K562 (cell line): ENCODE measurements at regions not wholly inside any gene's neighbourhood (a gene's known extent, or its start where the extent isn't known, plus 50 kb on each side); places are given as distances from the start of the nearest gene placed in this dataset.

ENCODE experiments used
- ATF1 ChIP-seq, 2 experiments: fragments of 450-650 bp in 1 of 2; IDR thresholded peaks; 2 replicates each; pipeline ENCODE4 v1.6.1; 2016; ENCODE audit warnings: missing compliant biosample characterization in 1 of 2, missing genetic modification characterization in 1 of 2
- BCL6 ChIP-seq: fragments of 250-450 bp; sonication (Bioruptor Pico); IDR thresholded peaks from 2 replicates; pipeline ENCODE4 v1.4.0; 2020
- CXXC5 ChIP-seq: fragments of 250-450 bp; sonication (Bioruptor Pico); IDR thresholded peaks from 2 replicates; pipeline ENCODE4 v1.8.0; 2022; ENCODE audit warnings: inconsistent platforms, mild to moderate bottlenecking, moderate library complexity
- KLF6 ChIP-seq: fragments of 250-450 bp; sonication (Bioruptor Pico); IDR thresholded peaks from 2 replicates; pipeline ENCODE4 v1.4.0; 2020; ENCODE audit warnings: mild to moderate bottlenecking, moderate library complexity, borderline replicate concordance
- MEIS2 ChIP-seq: fragments of 450-650 bp; IDR thresholded peaks from 2 replicates; pipeline ENCODE4 v1.6.1; 2014; ENCODE audit warnings: mild to moderate bottlenecking; ENCODE audit not compliant: partially characterized antibody
- MYNN ChIP-seq, 2 experiments: sonication (generic); formaldehyde crosslinking in 1 of 2; IDR thresholded peaks; 2 replicates each; pipeline versions ENCODE4 v1.5.0 to v1.6.1; 2016 to 2020; ENCODE audit warnings: antibody characterized with exemption in 1 of 2, missing genetic modification reagents in 1 of 2
- NCOR1 ChIP-seq: fragments of 450-650 bp; IDR thresholded peaks from 2 replicates; pipeline ENCODE4 v1.6.1; 2016; ENCODE audit warnings: mild to moderate bottlenecking, moderate library complexity
- NR3C1 ChIP-seq: sonication (generic); formaldehyde crosslinking; IDR thresholded peaks from 2 replicates; pipeline ENCODE4 v1.8.1; 2022; ENCODE audit warnings: missing genetic modification reagents
- PTRF ChIP-seq: fragments of 450-650 bp; IDR thresholded peaks from 2 replicates; pipeline ENCODE4 v1.6.1; 2016; ENCODE audit warnings: mild to moderate bottlenecking, missing genetic modification characterization, missing compliant biosample characterization
- RBBP5 ChIP-seq: fragments of 200-600 bp; sonication (generic); IDR thresholded peaks from 2 replicates; pipeline ENCODE4 v1.6.1; 2012; ENCODE audit warnings: borderline replicate concordance, mild to moderate bottlenecking, low read length, control low read depth, inconsistent platforms; ENCODE audit not compliant: insufficient read depth, poor library complexity, severe bottlenecking
- SMAD1 ChIP-seq: fragments of 150-350 bp; IDR thresholded peaks from 2 replicates; pipeline ENCODE4 v1.6.1; 2014; ENCODE audit warnings: low read length, low read depth; ENCODE audit not compliant: partially characterized antibody
- TAF9B ChIP-seq: fragments of 450-650 bp; IDR thresholded peaks from 2 replicates; pipeline ENCODE4 v1.6.1; 2018; ENCODE audit warnings: mild to moderate bottlenecking; ENCODE audit not compliant: partially characterized antibody
- TCF7 ChIP-seq: sonication (generic); IDR thresholded peaks from 2 replicates; pipeline ENCODE4 v1.6.1; 2016; ENCODE audit warnings: antibody characterized with exemption, borderline replicate concordance
- TFAP4 ChIP-seq: sonication (generic); formaldehyde crosslinking; IDR thresholded peaks from 2 replicates; pipeline ENCODE4 v1.8.0; 2022; ENCODE audit warnings: missing genetic modification reagents, mild to moderate bottlenecking, moderate library complexity, borderline replicate concordance
- VEZF1 ChIP-seq: fragments of 200-800 bp; sonication (Bioruptor generic); IDR thresholded peaks from 2 replicates; pipeline ENCODE4 v1.6.1; 2017; ENCODE audit warnings: missing genetic modification characterization, missing compliant biosample characterization
- ZBED1 ChIP-seq: IDR thresholded peaks from 2 replicates; pipeline ENCODE4 v1.6.1; 2014
- ZBTB34 ChIP-seq: fragments of 250-450 bp; sonication (Bioruptor Pico); IDR thresholded peaks from 2 replicates; pipeline ENCODE4 v1.8.0; 2021; ENCODE audit warnings: mild to moderate bottlenecking, moderate library complexity
- ZC3H4 ChIP-seq: sonication (generic); formaldehyde crosslinking; IDR thresholded peaks from 2 replicates; pipeline ENCODE4 v1.9.0; 2021; ENCODE audit warnings: missing genetic modification reagents, borderline replicate concordance
- ZFP36 ChIP-seq: fragments of 150-350 bp; IDR thresholded peaks from 2 replicates; pipeline ENCODE4 v1.6.1; 2018; ENCODE audit warnings: low read length, low read depth; ENCODE audit not compliant: partially characterized antibody
- ZNF217 ChIP-seq: sonication (generic); formaldehyde crosslinking; IDR thresholded peaks from 2 replicates; pipeline ENCODE4 v1.8.0; 2022; ENCODE audit warnings: mild to moderate bottlenecking, missing genetic modification reagents
- ZNF512 ChIP-seq: IDR thresholded peaks from 2 replicates; pipeline ENCODE4 v1.6.1; 2016; ENCODE audit warnings: missing genetic modification characterization, missing compliant biosample characterization
- ZNF57 ChIP-seq: fragments of 450-650 bp; formaldehyde crosslinking; IDR thresholded peaks from 2 replicates; pipeline ENCODE4 v1.4.0; 2020; ENCODE audit warnings: mild to moderate bottlenecking, moderate library complexity

GRCh38 chr12:32047357-32048212 lies 59.1 kb upstream of the BICD1 start (continued):
- peak; percentile 14; the same call in 1 of the 2 replicates for TF ChIP-seq VEZF1 (CRISPR knock-in tag)
- TF ChIP-seq ZFP36: peak; percentile 38
- 0 out of 2 replicates have a peak, but pooled peaks have one; percentile 45 for TF ChIP-seq MYNN (IDR thresholded peaks at IDR 0.05)
- no peak for TF ChIP-seq MYNN (CRISPR knock-in tag; IDR thresholded peaks at IDR 0.05)
- no peak for TF ChIP-seq ATF1 (CRISPR knock-in tag; IDR thresholded peaks at IDR 0.05)
- TF ChIP-seq ATF1 (tag; IDR thresholded peaks at IDR 0.05): peak; percentile 76
- no peak for TF ChIP-seq NR3C1 (CRISPR knock-in tag)
- peak; percentile 12 for TF ChIP-seq TAF9B
- TF ChIP-seq KLF6 (CRISPR knock-in tag): peak; percentile 7; the same call in 1 of the 2 replicates
- TF ChIP-seq NCOR1: peak; percentile 95
- TF ChIP-seq CXXC5 (CRISPR knock-in tag): peak; percentile 49
- TF ChIP-seq TCF7: peak; percentile 84; the same call in 1 of the 2 replicates
- TF ChIP-seq RBBP5: peak; percentile 71
- no peak for TF ChIP-seq PTRF (tag)
- no peak for TF ChIP-seq ZC3H4 (CRISPR knock-in tag)
- peak; percentile 75 for TF ChIP-seq MEIS2
- 0 out of 2 replicates have a peak, but pooled peaks have one; percentile 13 for TF ChIP-seq ZNF57 (CRISPR knock-in tag)
- no peak for TF ChIP-seq TFAP4 (CRISPR knock-in tag)
- no peak for TF ChIP-seq ZBED1
- TF ChIP-seq ZNF217 (CRISPR knock-in tag): no peak
- no peak for TF ChIP-seq SMAD1
- no peak for TF ChIP-seq ZBTB34 (CRISPR knock-in tag)
- no peak for TF ChIP-seq ZNF512
- no peak for TF ChIP-seq BCL6
